PC-3 (cell line): ENCODE measurements at regions not wholly inside any gene's neighbourhood (a gene's known extent, or its start where the extent isn't known, plus 50 kb on each side); places are given as distances from the start of the nearest gene placed in this dataset.

Experiments used
- ATAC-seq: fragments of 200-7000 bp; cut with Tn5 transposase; 2 replicates; pipeline ENCODE4 v1.9.1; 2020; ENCODE audit warnings: mild to moderate bottlenecking, moderate library complexity
- BruUV-seq: library from RNA; stranded (reverse); fragments of 400-500 nt; replicated peaks from 2 replicates; lab custom pipeline; 2021; lab: Mats Ljungman, UMichigan
- CTCF ChIA-PET: fragments of 300-600 bp; sonication (Branson Sonifier 250); formaldehyde crosslinking; loops from one replicate; lab custom pipeline; 2022; ENCODE audit warnings: antibody characterized with exemption; lab: Charles Lee
- POLR2A ChIA-PET: fragments of 300-600 bp; sonication (Branson Sonifier 250); formaldehyde crosslinking; loops from one replicate; lab custom pipeline; 2022; ENCODE audit warnings: antibody characterized with exemption; ENCODE audit not compliant: unreplicated experiment; lab: Charles Lee
- DNase-seq: peaks from one replicate; pipeline ENCODE4 v3.0.0-alpha.2; 2015
- H2AFZ ChIP-seq: fragments of 300-600 bp; sonication (generic); 2 replicates; pipeline ENCODE4 v1.6.0; 2016; ENCODE audit warnings: antibody characterized with exemption, low read length
- H3F3A ChIP-seq: fragments of 300-600 bp; sonication (generic); one replicate; pipeline ENCODE4 v1.6.0; 2017; ENCODE audit warnings: antibody characterized with exemption, low read length, control low read depth, mild to moderate bottlenecking; ENCODE audit not compliant: unreplicated experiment
- H3K27ac ChIP-seq: fragments of 300-600 bp; sonication (generic); 2 replicates; pipeline ENCODE4 v1.5.1; 2016; ENCODE audit warnings: mild to moderate bottlenecking, low read length
- H3K27me3 ChIP-seq: fragments of 300-600 bp; sonication (generic); 2 replicates; pipeline ENCODE4 v1.6.1; 2016; ENCODE audit warnings: low read length, mixed read lengths
- H3K36me3 ChIP-seq: fragments of 300-600 bp; sonication (generic); 2 replicates; pipeline ENCODE4 v1.6.1; 2016; ENCODE audit warnings: low read depth, mixed run types, low read length, mixed read lengths
- H3K4me1 ChIP-seq: fragments of 300-600 bp; sonication (generic); 2 replicates; pipeline ENCODE4 v1.5.1; 2016; ENCODE audit warnings: low read length; ENCODE audit not compliant: insufficient read depth
- H3K4me2 ChIP-seq: fragments of 300-600 bp; sonication (generic); 2 replicates; pipeline ENCODE4 v1.6.0; 2016; ENCODE audit warnings: low read length
- H3K4me3 ChIP-seq: fragments of 300-600 bp; sonication (generic); 2 replicates; pipeline ENCODE4 v1.5.1; 2016; ENCODE audit warnings: mild to moderate bottlenecking, low read length, mixed read lengths
- H3K79me2 ChIP-seq: fragments of 300-600 bp; sonication (generic); 2 replicates; pipeline ENCODE4 v1.6.1; 2017; ENCODE audit warnings: low read length, mixed read lengths
- H3K9ac ChIP-seq: fragments of 300-600 bp; sonication (generic); 2 replicates; pipeline ENCODE4 v1.6.0; 2016; ENCODE audit warnings: mild to moderate bottlenecking, low read length
- H3K9me2 ChIP-seq: fragments of 300-600 bp; sonication (generic); replicated peaks from 2 replicates; pipeline ENCODE4 v1.6.1; 2016; ENCODE audit warnings: mixed run types, low read length, mixed read lengths
- H3K9me3 ChIP-seq: fragments of 300-600 bp; sonication (generic); 2 replicates; pipeline ENCODE4 v1.6.1; 2016; ENCODE audit warnings: low read length, mixed read lengths
- H4K20me1 ChIP-seq: fragments of 300-600 bp; sonication (generic); 2 replicates; pipeline ENCODE4 v1.6.1; 2016; ENCODE audit warnings: low read length, mixed read lengths
- EZH2 ChIP-seq: fragments of 300-600 bp; sonication (generic); IDR thresholded peaks from one replicate; pipeline ENCODE4 v1.6.1; 2017; ENCODE audit warnings: antibody characterized with exemption, mild to moderate bottlenecking, low read length; ENCODE audit not compliant: unreplicated experiment
- EZH2phosphoT487 ChIP-seq: fragments of 300-600 bp; sonication (generic); IDR thresholded peaks from 2 replicates; pipeline ENCODE4 v1.6.1; 2018; ENCODE audit warnings: mild to moderate bottlenecking, antibody characterized with exemption, low read length, borderline replicate concordance
- intact Hi-C: fragments of 100-400 bp; cut with micrococcal nuclease; formaldehyde crosslinking; loops from 2 replicates; pipeline ENCODE4 v1.9.0; 2023
- TF ChIP-seq, protein P1 (sequence below): fragments of 300-600 bp; sonication (generic); conservative IDR thresholded peaks from 2 replicates; pipeline ENCODE4 v1.5.1; 2017; ENCODE audit warnings: antibody characterized with exemption, low read depth, mild to moderate bottlenecking, low read length

DNA sequence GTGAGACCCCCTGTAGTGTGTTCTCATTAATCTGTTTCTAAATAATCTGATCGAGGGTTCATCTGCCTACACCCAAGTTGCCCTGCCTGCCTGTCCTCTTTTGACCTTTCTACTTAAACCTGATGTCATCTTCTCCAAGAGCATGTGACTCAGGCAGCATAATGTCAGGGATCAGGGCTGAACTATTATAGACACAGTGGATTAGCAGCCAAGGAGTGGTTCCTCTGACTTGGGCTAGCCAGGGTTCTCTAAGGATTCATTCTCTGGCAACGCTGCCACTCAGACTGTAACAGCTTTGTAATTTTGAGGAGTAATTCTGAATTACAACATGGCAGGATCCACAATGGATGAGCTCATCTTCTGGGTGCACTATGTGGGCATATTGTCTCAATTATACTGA, 124.0 kb downstream of the MDH1 start:
- no TSS peak for BruUV-seq
- intact Hi-C loops, result no loop called here
- CTCF ChIA-PET, result no interaction called here
- Histone ChIP-seq H4K20me1 (no peaks in the 10 kb centered on the region), H3K9me3 (no peaks in the 10 kb centered on the region), H3K4me1 (no peaks in the 10 kb centered on the region), H3F3A (no peaks in the 10 kb centered on the region), H2AFZ (no peak overlapping the region), H3K27me3 (no peaks in the 10 kb centered on the region), H3K27ac (no peak overlapping the region), H3K4me3 (no peak overlapping the region), H3K9me2 (no peaks in the 10 kb centered on the region), H3K9ac (no peak overlapping the region), H3K79me2 (no peaks in the 10 kb centered on the region), H3K36me3 (no peaks in the 10 kb centered on the region), H3K4me2 (no peak overlapping the region)
- POLR2A ChIA-PET, result no interaction called here
- TF ChIP-seq EZH2 (no peak), EZH2phosphoT487 (no peak)
- TF ChIP-seq, protein P1, sequence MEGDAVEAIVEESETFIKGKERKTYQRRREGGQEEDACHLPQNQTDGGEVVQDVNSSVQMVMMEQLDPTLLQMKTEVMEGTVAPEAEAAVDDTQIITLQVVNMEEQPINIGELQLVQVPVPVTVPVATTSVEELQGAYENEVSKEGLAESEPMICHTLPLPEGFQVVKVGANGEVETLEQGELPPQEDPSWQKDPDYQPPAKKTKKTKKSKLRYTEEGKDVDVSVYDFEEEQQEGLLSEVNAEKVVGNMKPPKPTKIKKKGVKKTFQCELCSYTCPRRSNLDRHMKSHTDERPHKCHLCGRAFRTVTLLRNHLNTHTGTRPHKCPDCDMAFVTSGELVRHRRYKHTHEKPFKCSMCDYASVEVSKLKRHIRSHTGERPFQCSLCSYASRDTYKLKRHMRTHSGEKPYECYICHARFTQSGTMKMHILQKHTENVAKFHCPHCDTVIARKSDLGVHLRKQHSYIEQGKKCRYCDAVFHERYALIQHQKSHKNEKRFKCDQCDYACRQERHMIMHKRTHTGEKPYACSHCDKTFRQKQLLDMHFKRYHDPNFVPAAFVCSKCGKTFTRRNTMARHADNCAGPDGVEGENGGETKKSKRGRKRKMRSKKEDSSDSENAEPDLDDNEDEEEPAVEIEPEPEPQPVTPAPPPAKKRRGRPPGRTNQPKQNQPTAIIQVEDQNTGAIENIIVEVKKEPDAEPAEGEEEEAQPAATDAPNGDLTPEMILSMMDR, result no peak
- ATAC-seq, result no peak
- no peak for DNase-seq

- ATAC-seq (no peak), DNase-seq (no peak)
- H3F3A ChIP-seq, result no peaks in the 10 kb centered on the region
- H3K4me1 ChIP-seq, result peaks cover 8% of the 10 kb centered on the region
- POLR2A ChIA-PET, result no interaction called here
- TF ChIP-seq, protein P1, result no peak
- TF ChIP-seq EZH2phosphoT487 (no peak), EZH2 (no peak)
- no peak overlapping the region for H3K27ac ChIP-seq
- no peak overlapping the region for H2AFZ ChIP-seq
- CTCF ChIA-PET, result no interaction called here
- H3K79me2 ChIP-seq, result no peaks in the 10 kb centered on the region
- H3K9ac ChIP-seq, result no peak overlapping the region
- H3K27me3 ChIP-seq, result no peaks in the 10 kb centered on the region
- H3K4me3 ChIP-seq, result no peak overlapping the region
- intact Hi-C loops, result no loop called here
- BruUV-seq, result no TSS peak
- H3K9me3 ChIP-seq, result no peaks in the 10 kb centered on the region
- H3K36me3 ChIP-seq, result no peaks in the 10 kb centered on the region
- H3K9me2 ChIP-seq, result no peaks in the 10 kb centered on the region
- no peaks in the 10 kb centered on the region for H4K20me1 ChIP-seq
- no peak overlapping the region for H3K4me2 ChIP-seq
Measured at GRCh38 chr2:63716146-63716545, 125.5 kb upstream of the UGP2 start.

- no peak overlapping the region for H2AFZ ChIP-seq
Measured at GRCh38 chr2:63719052-63719451, 122.6 kb upstream of the UGP2 start.

More at GRCh38 chr2:63719052-63719451, 122.6 kb upstream of the UGP2 start:
- CTCF ChIA-PET, result no interaction called here
- Histone ChIP-seq H3K9me2 (no peaks in the 10 kb centered on the region), H3K27me3 (no peaks in the 10 kb centered on the region), H4K20me1 (no peaks in the 10 kb centered on the region), H3F3A (no peaks in the 10 kb centered on the region), H3K4me3 (no peak overlapping the region), H3K9me3 (no peaks in the 10 kb centered on the region), H3K36me3 (no peaks in the 10 kb centered on the region), H3K4me1 (peaks cover 8% of the 10 kb centered on the region), H3K79me2 (no peaks in the 10 kb centered on the region), H3K27ac (no peak overlapping the region), H3K9ac (no peak overlapping the region), H3K4me2 (no peak overlapping the region)
- no peak for DNase-seq
- no peak for ATAC-seq
- POLR2A ChIA-PET, result no interaction called here
- intact Hi-C loops, result no loop called here
- BruUV-seq, result no TSS peak
- TF ChIP-seq, protein P1, result no peak
- TF ChIP-seq EZH2phosphoT487 (no peak), EZH2 (no peak)
